Body of pancreas (tissue), 4 donors: ENCODE measurements at regions not wholly inside any gene's neighbourhood (a gene's known extent, or its start where the extent isn't known, plus 50 kb on each side); places are given as distances from the start of the nearest gene placed in this dataset.

ENCODE experiments used
- ATAC-seq: fragments of 150-250 bp; one replicate; pipeline ENCODE4 v1.9.1; 2016
- DNase-seq, 4 donors: peaks; one replicate each; pipeline ENCODE4 v3.0.0-alpha.2; 2019
- H3K27ac ChIP-seq, 4 donors: fragments of 200-600 bp; sonication (generic); 1 replicate in 3 of 4; 2 replicates in 1 of 4; pipeline versions ENCODE4 v1.5.1 to v1.6.1; 2016 to 2019; ENCODE audit warnings: mild to moderate bottlenecking in 1 of 4, mixed read lengths in 1 of 4, moderate library complexity in 1 of 4
- H3K27me3 ChIP-seq, 2 donors: fragments of 200-600 bp; sonication (generic); one replicate each; pipeline ENCODE4 v1.6.0; 2016; ENCODE audit warnings: mild to moderate bottlenecking in 1 of 2
- H3K36me3 ChIP-seq, 2 donors: fragments of 200-600 bp; sonication (generic); replicated peaks in 1 of 2; 2 replicates each; pipeline ENCODE4 v1.5.1; 2016; ENCODE audit warnings: low read depth in 2 of 2; ENCODE audit not compliant: insufficient read depth in 1 of 2
- H3K4me1 ChIP-seq: fragments of 200-600 bp; sonication (generic); one replicate; pipeline ENCODE4 v1.6.0; 2016
- H3K4me3 ChIP-seq, 2 donors: fragments of 200-600 bp; sonication (generic); 1 replicate in 1 of 2; 2 replicates in 1 of 2; pipeline ENCODE4 v1.5.1; 2016 to 2019
- H3K9me3 ChIP-seq, 3 donors: fragments of 200-600 bp; sonication (generic); 1 replicate in 2 of 3; 2 replicates in 1 of 3; pipeline ENCODE4 v1.5.1; 2016
- POLR2A ChIP-seq, 3 donors: fragments of 450-650 bp; IDR thresholded peaks; one replicate each; pipeline ENCODE4 v1.6.1; 2016; ENCODE audit warnings: antibody characterized with exemption in 3 of 3, mild to moderate bottlenecking in 2 of 3
- WGBS, 2 donors: methylation state at CpG; one replicate each; pipeline ENCODE4 v1.1.5; 2017; 5-methylcytosine and 5-hydroxymethylcytosine counted together
- intact Hi-C: fragments of 100-400 bp; cut with DNase I; formaldehyde crosslinking; loops from one replicate; pipeline ENCODE4 v1.15.1; 2023
- TF ChIP-seq, protein P1 (sequence below), 7 experiments: fragments of 450-650 bp in 4 of 7; fragments of 200-600 bp in 3 of 7; sonication (generic) in 3 of 7; IDR thresholded peaks; one replicate each; pipeline ENCODE4 v1.5.1; 2016 to 2019; ENCODE audit warnings: antibody characterized with exemption in 7 of 7

DNA sequence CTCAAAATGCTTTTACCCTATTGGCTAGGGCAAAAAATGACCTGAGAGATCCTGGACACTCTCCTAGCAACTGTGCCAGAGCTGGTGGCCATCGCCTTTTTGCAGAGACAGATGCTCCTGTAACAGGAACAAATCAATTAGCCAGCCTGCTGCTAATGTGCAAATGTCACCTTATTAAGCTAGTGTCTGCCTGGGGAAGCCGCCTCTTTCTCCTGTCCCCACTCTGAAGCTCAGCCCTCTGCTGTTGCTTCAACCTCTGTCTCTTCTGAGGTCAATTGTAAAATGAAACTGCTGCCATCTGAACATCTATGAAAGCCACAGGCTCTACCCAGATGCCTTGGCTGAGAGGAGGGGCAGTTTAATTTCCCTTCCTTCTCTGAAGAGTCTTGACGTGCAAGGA lies 85.5 kb upstream of the CACNA1E start:
- no peak for TF ChIP-seq POLR2A (IDR thresholded peaks at IDR 0.05)
- TF ChIP-seq, protein P1, sequence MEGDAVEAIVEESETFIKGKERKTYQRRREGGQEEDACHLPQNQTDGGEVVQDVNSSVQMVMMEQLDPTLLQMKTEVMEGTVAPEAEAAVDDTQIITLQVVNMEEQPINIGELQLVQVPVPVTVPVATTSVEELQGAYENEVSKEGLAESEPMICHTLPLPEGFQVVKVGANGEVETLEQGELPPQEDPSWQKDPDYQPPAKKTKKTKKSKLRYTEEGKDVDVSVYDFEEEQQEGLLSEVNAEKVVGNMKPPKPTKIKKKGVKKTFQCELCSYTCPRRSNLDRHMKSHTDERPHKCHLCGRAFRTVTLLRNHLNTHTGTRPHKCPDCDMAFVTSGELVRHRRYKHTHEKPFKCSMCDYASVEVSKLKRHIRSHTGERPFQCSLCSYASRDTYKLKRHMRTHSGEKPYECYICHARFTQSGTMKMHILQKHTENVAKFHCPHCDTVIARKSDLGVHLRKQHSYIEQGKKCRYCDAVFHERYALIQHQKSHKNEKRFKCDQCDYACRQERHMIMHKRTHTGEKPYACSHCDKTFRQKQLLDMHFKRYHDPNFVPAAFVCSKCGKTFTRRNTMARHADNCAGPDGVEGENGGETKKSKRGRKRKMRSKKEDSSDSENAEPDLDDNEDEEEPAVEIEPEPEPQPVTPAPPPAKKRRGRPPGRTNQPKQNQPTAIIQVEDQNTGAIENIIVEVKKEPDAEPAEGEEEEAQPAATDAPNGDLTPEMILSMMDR (IDR thresholded peaks at IDR 0.05), result no peak
- H3K27ac ChIP-seq, result no peak overlapping the region
- H3K9me3 ChIP-seq, result no peaks in the 10 kb centered on the region
- no peaks in the 10 kb centered on the region for H3K27me3 ChIP-seq
- H3K36me3 ChIP-seq, result no peaks in the 10 kb centered on the region
- WGBS, 2 donors, result 59 to 67% methylated on average over 3 of the region's 3 CpGs
- DNase-seq (peak in 3 of 4 donors; percentile 18 to 38 (median 19)), ATAC-seq (no peak)
- intact Hi-C loops, result no loop called here
- no peak overlapping the region for H3K4me3 ChIP-seq
- no peaks in the 10 kb centered on the region for H3K4me1 ChIP-seq

DNA sequence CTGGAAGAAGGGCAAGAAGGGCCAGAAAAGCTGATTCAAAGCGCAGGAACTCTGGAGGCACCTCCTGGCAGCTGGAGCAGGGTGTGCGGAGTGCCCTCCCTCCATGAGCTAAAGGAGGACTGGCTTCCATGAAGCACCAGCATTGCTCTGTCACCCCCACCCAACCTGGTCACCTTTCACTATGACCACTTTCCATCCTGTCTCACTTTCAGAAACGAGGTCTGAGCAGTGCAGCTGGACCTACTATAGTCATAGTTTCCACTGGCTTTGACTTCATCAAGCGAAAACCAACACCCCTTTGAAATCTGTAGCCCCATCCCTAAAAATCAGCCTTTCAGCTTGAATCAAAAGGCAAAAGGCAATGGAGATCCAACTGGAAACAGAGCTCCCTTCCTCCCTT lies 84.8 kb upstream of the CACNA1E start:
- intact Hi-C loops, result no loop called here
- Histone ChIP-seq H3K4me3 (no peak overlapping the region), H3K9me3 (no peaks in the 10 kb centered on the region), H3K4me1 (no peaks in the 10 kb centered on the region), H3K27ac (no peak overlapping the region), H3K36me3 (no peaks in the 10 kb centered on the region), H3K27me3 (no peaks in the 10 kb centered on the region)
- 82 to 84% methylated on average over 4 of the region's 4 CpGs for WGBS, 2 donors
- TF ChIP-seq, protein P1 (IDR thresholded peaks at IDR 0.05), result no peak
- TF ChIP-seq POLR2A (IDR thresholded peaks at IDR 0.05), result no peak
- DNase-seq (no peak), ATAC-seq (no peak)

- no peak for TF ChIP-seq POLR2A (IDR thresholded peaks at IDR 0.05)
- TF ChIP-seq, protein P1 (IDR thresholded peaks at IDR 0.05), result no peak
- 61 to 75% methylated on average over 2 of the region's 2 CpGs for WGBS, 2 donors
- H3K4me1 ChIP-seq, result no peaks in the 10 kb centered on the region
- no peaks in the 10 kb centered on the region for H3K36me3 ChIP-seq
- ATAC-seq, result no peak
- intact Hi-C loops, result no loop called here
- no peak overlapping the region for H3K27ac ChIP-seq
- no peak overlapping the region for H3K4me3 ChIP-seq
- H3K9me3 ChIP-seq, result no peaks in the 10 kb centered on the region
- DNase-seq, result no peak
- H3K27me3 ChIP-seq, result no peaks in the 10 kb centered on the region
These were observed 77.7 kb upstream of the CACNA1E start for GRCh38 chr1:181405584-181405983.

DNA sequence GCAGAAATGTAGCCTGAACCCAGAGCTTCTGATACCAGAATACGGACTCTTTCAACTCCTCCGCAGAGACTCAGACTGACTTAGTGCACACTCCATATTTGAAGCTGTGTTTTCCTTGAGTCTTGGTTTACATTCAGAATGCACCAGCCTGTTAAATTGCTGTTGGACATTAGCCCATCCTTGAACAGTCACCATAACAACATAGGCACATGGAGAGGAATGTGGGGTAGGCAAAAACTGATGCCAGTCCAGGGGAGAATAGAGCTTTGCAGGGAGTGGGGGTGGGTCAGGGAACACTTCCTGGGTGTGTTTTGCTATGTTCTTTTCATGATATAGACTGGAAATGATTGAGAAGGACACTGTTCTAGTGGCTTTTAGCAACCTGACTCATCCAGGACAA lies 76.3 kb upstream of the CACNA1E start:
- Histone ChIP-seq H3K4me1 (no peaks in the 10 kb centered on the region), H3K9me3 (no peaks in the 10 kb centered on the region), H3K4me3 (no peak overlapping the region), H3K27me3 (no peaks in the 10 kb centered on the region), H3K36me3 (no peaks in the 10 kb centered on the region), H3K27ac (no peak overlapping the region)
- WGBS, 2 donors, result 84 to 97% methylated on average over 2 of the region's 2 CpGs
- TF ChIP-seq, protein P1 (IDR thresholded peaks at IDR 0.05), result no peak
- no peak for TF ChIP-seq POLR2A (IDR thresholded peaks at IDR 0.05)
- no peak for DNase-seq
- no peak for ATAC-seq
- intact Hi-C loops, result no loop called here

- Histone ChIP-seq H3K36me3 (no peaks in the 10 kb centered on the region), H3K4me1 (no peaks in the 10 kb centered on the region), H3K9me3 (no peaks in the 10 kb centered on the region), H3K4me3 (no peak overlapping the region), H3K27ac (no peak overlapping the region), H3K27me3 (no peaks in the 10 kb centered on the region)
- intact Hi-C loops, result no loop called here
- ATAC-seq (no peak), DNase-seq (no peak)
- TF ChIP-seq, protein P1 (IDR thresholded peaks at IDR 0.05), result no peak
- no peak for TF ChIP-seq POLR2A (IDR thresholded peaks at IDR 0.05)
- 57 to 62% methylated on average over 7 of the region's 7 CpGs for WGBS, 2 donors
These were observed 73.3 kb upstream of the CACNA1E start for GRCh38 chr1:181409981-181410380.
